H1 (cell line): ENCODE measurements at regions not wholly inside any gene's neighbourhood (a gene's known extent, or its start where the extent isn't known, plus 50 kb on each side); places are given as distances from the start of the nearest gene placed in this dataset.

ENCODE experiments used
- CTCF ChIA-PET: fragments of 300-600 bp; sonication (Branson Sonifier 250); formaldehyde crosslinking; loops from one replicate; lab custom pipeline; 2021; ENCODE audit not compliant: partially characterized antibody; lab: Charles Lee
- POLR2A ChIA-PET: fragments of 300-600 bp; sonication (Branson Sonifier 250); formaldehyde crosslinking; loops from one replicate; lab custom pipeline; 2021; ENCODE audit warnings: inconsistent platforms; ENCODE audit not compliant: partially characterized antibody; lab: Charles Lee
- DNase-seq, 2 experiments: peaks; one replicate each; pipeline versions ENCODE4 v3.0.0 to v3.0.0-alpha.2; 2010 to 2022; ENCODE audit warnings: low spot score in 2 of 2, low read depth in 1 of 2, mixed read lengths in 1 of 2
- FAIRE-seq: peaks from 2 replicates; lab custom pipeline; 2011; peaks lifted over from hg19 to GRCh38; lab: Jason Lieb, UNC
- H2AFZ ChIP-seq: 2 replicates; pipeline ENCODE4 v1.8.1; 2012; ENCODE audit warnings: low read length, inconsistent platforms
- H2AK5ac ChIP-seq: 2 replicates; pipeline ENCODE4 v1.6.1; 2013; ENCODE audit warnings: low read depth, low read length
- H2BK120ac ChIP-seq: replicated peaks from 2 replicates; pipeline ENCODE3; 2013; ENCODE audit warnings: low read depth, low read length, inconsistent platforms
- H2BK12ac ChIP-seq: 2 replicates; pipeline ENCODE4 v1.6.1; 2013; ENCODE audit warnings: low read depth, low read length
- H2BK15ac ChIP-seq: 2 replicates; pipeline ENCODE4 v1.6.1; 2013; ENCODE audit warnings: low read length
- H2BK20ac ChIP-seq: 2 replicates; pipeline ENCODE4 v1.6.1; 2013; ENCODE audit warnings: low read length
- H2BK5ac ChIP-seq: 2 replicates; pipeline ENCODE4 v1.6.1; 2013; ENCODE audit warnings: low read depth, low read length
- H3K14ac ChIP-seq: 2 replicates; pipeline ENCODE4 v1.6.1; 2013; ENCODE audit warnings: inconsistent platforms; ENCODE audit not compliant: insufficient read length
- H3K18ac ChIP-seq: 2 replicates; pipeline ENCODE4 v1.6.1; 2013; ENCODE audit warnings: low read length; ENCODE audit errors: extremely low read depth
- H3K23ac ChIP-seq: 2 replicates; pipeline ENCODE4 v1.6.1; 2013; ENCODE audit warnings: inconsistent platforms; ENCODE audit not compliant: insufficient read length
- H3K23me2 ChIP-seq: 2 replicates; pipeline ENCODE4 v1.6.1; 2013; ENCODE audit warnings: low read depth, low read length
- H3K27ac ChIP-seq: 2 replicates; pipeline ENCODE4 v1.6.1; 2011; ENCODE audit warnings: low read depth, low read length, inconsistent platforms
- H3K27me3 ChIP-seq, 4 experiments: replicated peaks in 1 of 4; 1 replicate in 1 of 4; 2 replicates in 3 of 4; pipeline versions ENCODE4 v1.6.1 to v1.8.1; 2011 to 2013; ENCODE audit warnings: low read length in 3 of 4, mild to moderate bottlenecking in 3 of 4, inconsistent platforms in 2 of 4, mixed read lengths in 2 of 4, moderate library complexity in 1 of 4; ENCODE audit not compliant: control insufficient read depth in 3 of 4, insufficient read depth in 3 of 4; ENCODE audit errors: extremely low read depth in 1 of 4
- H3K36me3 ChIP-seq, 4 experiments: 2 replicates each; pipeline versions ENCODE4 v1.6.1 to v1.8.1; 2011 to 2013; ENCODE audit warnings: mild to moderate bottlenecking in 4 of 4, low read length in 3 of 4, moderate library complexity in 2 of 4, control low read depth in 1 of 4, inconsistent platforms in 1 of 4; ENCODE audit not compliant: insufficient read depth in 4 of 4, control insufficient read depth in 2 of 4
- H3K4ac ChIP-seq: replicated peaks from 2 replicates; pipeline ENCODE3; 2013; ENCODE audit warnings: low read length, low read depth, mixed read lengths, inconsistent platforms; ENCODE audit not compliant: insufficient read length
- H3K4me1 ChIP-seq, 4 experiments: replicated peaks in 1 of 4; 1 replicate in 1 of 4; 2 replicates in 3 of 4; pipeline versions ENCODE4 v1.6.1 to v1.8.1; 2011 to 2013; ENCODE audit warnings: low read length in 3 of 4, inconsistent platforms in 2 of 4, mixed read lengths in 1 of 4; ENCODE audit not compliant: insufficient read depth in 4 of 4, control insufficient read depth in 3 of 4
- H3K4me2 ChIP-seq, 2 experiments: 2 replicates each; pipeline versions ENCODE4 v1.6.1 to v1.8.1; 2011 to 2013; ENCODE audit warnings: low read depth in 2 of 2, low read length in 2 of 2, control low read depth in 1 of 2, inconsistent platforms in 1 of 2, mild to moderate bottlenecking in 1 of 2; ENCODE audit not compliant: insufficient read depth in 1 of 2
- H3K4me3 ChIP-seq, 4 experiments: fragments of 200-600, 300-600 bp in 1 of 4; sonication (generic), shearing (Covaris generic), sonication (Bioruptor Twin) in 1 of 4; 2 replicates each; pipeline versions ENCODE4 v1.5.1 to v1.8.1; 2011 to 2016; ENCODE audit warnings: low read length in 4 of 4, low read depth in 3 of 4, control low read depth in 2 of 4, inconsistent platforms in 2 of 4, mild to moderate bottlenecking in 2 of 4, mixed read lengths in 1 of 4, moderate library complexity in 1 of 4; ENCODE audit not compliant: insufficient read depth in 2 of 4; ENCODE audit errors: extremely low read depth in 1 of 4
- H3K56ac ChIP-seq: replicated peaks from 2 replicates; pipeline ENCODE3; 2013; ENCODE audit warnings: low read depth, mild to moderate bottlenecking, mixed read lengths, low read length, inconsistent platforms; ENCODE audit not compliant: insufficient read length
- H3K79me1 ChIP-seq: 2 replicates; pipeline ENCODE4 v1.6.1; 2013; ENCODE audit warnings: low read depth, low read length, control low read depth
- H3K79me2 ChIP-seq, 2 experiments: 2 replicates each; pipeline versions ENCODE4 v1.6.1 to v1.8.1; 2012 to 2013; ENCODE audit warnings: low read length in 2 of 2, mild to moderate bottlenecking in 2 of 2, inconsistent platforms in 1 of 2; ENCODE audit not compliant: insufficient read depth in 2 of 2, control insufficient read depth in 1 of 2
- H3K9ac ChIP-seq, 4 experiments: replicated peaks in 1 of 4; 1 replicate in 1 of 4; 2 replicates in 3 of 4; pipeline versions ENCODE4 v1.6.1 to v1.8.1; 2011 to 2013; ENCODE audit warnings: low read depth in 3 of 4, low read length in 3 of 4, control low read depth in 2 of 4, mild to moderate bottlenecking in 2 of 4, moderate library complexity in 2 of 4, inconsistent platforms in 1 of 4; ENCODE audit errors: extremely low read depth in 1 of 4
- H3K9me3 ChIP-seq, 2 experiments: 2 replicates each; pipeline versions ENCODE4 v1.6.1 to v1.8.1; 2012 to 2013; ENCODE audit warnings: mild to moderate bottlenecking in 2 of 2, moderate library complexity in 2 of 2, control low read depth in 1 of 2, inconsistent platforms in 1 of 2, low read depth in 1 of 2, low read length in 1 of 2, mixed read lengths in 1 of 2; ENCODE audit not compliant: insufficient read depth in 2 of 2
- H4K20me1 ChIP-seq, 2 experiments: replicated peaks in 1 of 2; 2 replicates each; pipeline versions ENCODE3 to v1.8.1; 2011 to 2013; ENCODE audit warnings: inconsistent platforms in 2 of 2, low read length in 2 of 2, mild to moderate bottlenecking in 1 of 2; ENCODE audit not compliant: insufficient read depth in 2 of 2, control insufficient read depth in 1 of 2
- H4K5ac ChIP-seq: 2 replicates; pipeline ENCODE4 v1.6.1; 2013; ENCODE audit warnings: low read length, low read depth, mixed read lengths, inconsistent platforms; ENCODE audit not compliant: insufficient read length
- H4K8ac ChIP-seq: 2 replicates; pipeline ENCODE4 v1.8.0; 2013; ENCODE audit warnings: mild to moderate bottlenecking, moderate library complexity, low read length, inconsistent platforms; ENCODE audit not compliant: insufficient read depth; ENCODE audit errors: extremely low read depth
- H4K91ac ChIP-seq: replicated peaks from 2 replicates; pipeline ENCODE3; 2013; ENCODE audit warnings: low read length, mixed read lengths, inconsistent platforms; ENCODE audit not compliant: insufficient read length
- ASH2L ChIP-seq: fragments of 200-600, 300-600 bp; sonication (generic); IDR thresholded peaks from one replicate; pipeline ENCODE4 v1.7.1; 2017; ENCODE audit warnings: low read length
- ATF2 ChIP-seq: IDR thresholded peaks from 2 replicates; pipeline ENCODE4 v1.6.1; 2012; ENCODE audit warnings: low read length, inconsistent platforms
- NRF1 ChIP-seq: IDR thresholded peaks from 2 replicates; pipeline ENCODE4 v1.6.1; 2011; ENCODE audit warnings: mild to moderate bottlenecking, low read depth, low read length, improper control_type of control experiment
- ZNF274 ChIP-seq: IDR thresholded peaks from 2 replicates; pipeline ENCODE4 v1.7.0; 2012; ENCODE audit warnings: low read length, borderline replicate concordance; ENCODE audit errors: extremely low read depth
- WGBS, 2 experiments: shearing (Covaris generic) in 1 of 2; methylation state at CpG; one replicate each; pipeline versions ENCODE4 v1.1.6 to v1.1.7; 2013 to 2015; ENCODE audit warnings: low lambda C conversion rate in 2 of 2, mixed read lengths in 2 of 2, inconsistent platforms in 1 of 2, low coverage in 1 of 2, missing lambda C conversion rate in 1 of 2; ENCODE audit not compliant: insufficient replicate concordance in 2 of 2, insufficient coverage in 1 of 2, insufficient read length in 1 of 2; ENCODE audit errors: extremely low coverage in 1 of 2, missing lambda C conversion rate in 1 of 2; 5-methylcytosine and 5-hydroxymethylcytosine counted together

- Histone ChIP-seq H2BK12ac (no peak overlapping the region), H2AK5ac (no peak overlapping the region), H2BK5ac (no peak overlapping the region), H3K79me1 (no peaks in the 10 kb centered on the region), H3K18ac (no peak overlapping the region), H3K9ac (no peak overlapping the region), H4K91ac (no peak overlapping the region), H3K27ac (no peak overlapping the region), H3K56ac (no peak overlapping the region), H3K23ac (no peak overlapping the region), H3K79me2 (no peaks in the 10 kb centered on the region), H2BK120ac (no peak overlapping the region), H3K4me2 (no peak overlapping the region), H4K20me1 (no peaks in the 10 kb centered on the region), H4K8ac (no peak overlapping the region), H3K4me1 (no peaks in the 10 kb centered on the region), H3K36me3 (no peaks in the 10 kb centered on the region), H4K5ac (no peak overlapping the region), H2BK15ac (no peak overlapping the region), H2AFZ (no peak overlapping the region), H3K27me3 (no peaks in the 10 kb centered on the region), H2BK20ac (no peak overlapping the region), H3K4me3 (no peak overlapping the region), H3K9me3 (no peaks in the 10 kb centered on the region), H3K4ac (no peak overlapping the region), H3K23me2 (no peaks in the 10 kb centered on the region), H3K14ac (no peak overlapping the region)
- TF ChIP-seq ZNF274 (no peak), ATF2 (no peak), ASH2L (no peak), NRF1 (no peak)
- no peak for FAIRE-seq
- POLR2A ChIA-PET, result no interaction called here
- 88% methylated on average over 1 of the region's 1 CpG; no CpG with 5 or more reads in 1 of the 2 experiments for WGBS, 2 experiments
- DNase-seq, result no peak
- CTCF ChIA-PET, result no interaction called here
Observed at GRCh38 chr5:165370794-165371193, 1865.4 kb downstream of the MAT2B start.
